GM12891 (cell line): ENCODE measurements at regions not wholly inside any gene's neighbourhood (a gene's known extent, or its start where the extent isn't known, plus 50 kb on each side); places are given as distances from the start of the nearest gene placed in this dataset.

Experiments used
- POLR2A ChIP-seq: IDR thresholded peaks from 2 replicates; pipeline ENCODE4 v1.6.1; 2011; ENCODE audit warnings: low read depth, low read length, control low read depth
- POLR2AphosphoS5 ChIP-seq: IDR thresholded peaks from 2 replicates; pipeline ENCODE4 v1.6.1; 2011; ENCODE audit warnings: low read depth, low read length, control low read depth
- TAF1 ChIP-seq: IDR thresholded peaks from 2 replicates; pipeline ENCODE4 v1.6.1; 2011; ENCODE audit warnings: low read depth, low read length, control low read depth

DNA sequence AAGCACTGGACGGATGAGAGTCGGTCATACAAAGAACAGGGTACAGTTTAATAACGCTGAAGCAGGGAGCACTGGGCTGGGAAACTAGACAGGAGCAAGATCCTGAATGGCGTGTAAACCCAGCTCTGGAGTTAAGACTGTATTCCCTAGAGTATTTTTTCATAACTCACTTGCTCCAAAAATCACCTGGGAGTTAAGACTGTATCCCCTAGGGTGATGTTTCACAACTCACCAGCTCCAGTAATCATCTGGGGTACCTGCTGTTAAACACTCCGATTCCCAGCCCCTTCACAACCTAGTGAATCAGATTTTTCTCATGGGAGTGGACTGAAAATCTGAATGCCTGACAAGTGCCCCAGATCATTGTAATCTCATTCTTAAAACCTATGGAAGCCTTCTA is 123.2 kb downstream of the MAB21L3 start:
- no peak for TF ChIP-seq POLR2AphosphoS5
- no peak for TF ChIP-seq TAF1
- TF ChIP-seq POLR2A = no peak
